Activated T-cell treated with anti-CD3 and anti-CD28 coated beads for 24 hours (primary cell): ENCODE measurements at regions not wholly inside any gene's neighbourhood (a gene's known extent, or its start where the extent isn't known, plus 50 kb on each side); places are given as distances from the start of the nearest gene placed in this dataset.

Experiments
- DNase-seq: peaks from one replicate; pipeline ENCODE4 v3.0.0-alpha.2; 2020; ENCODE audit warnings: low read depth

DNA sequence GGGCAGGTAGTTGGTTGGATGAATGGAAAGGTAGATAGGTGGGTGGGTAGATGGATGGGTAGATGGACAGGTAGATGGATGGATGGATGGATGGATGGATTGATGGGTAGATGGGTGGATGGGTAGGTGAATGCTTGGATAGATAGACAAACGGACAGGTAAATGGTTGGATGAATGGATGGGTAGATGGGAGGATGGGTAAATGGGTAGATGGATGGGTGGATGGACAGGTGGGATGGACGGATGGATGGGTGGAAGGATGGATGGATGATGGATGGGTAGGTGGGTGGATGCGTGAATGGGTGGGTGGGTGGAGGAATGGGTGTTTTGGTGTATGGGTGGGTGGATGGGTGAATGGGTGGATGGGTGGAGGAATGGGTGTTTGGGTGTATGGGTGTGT, 50.1 kb upstream of the ASAP2 start:
- DNase-seq = no peak

DNA sequence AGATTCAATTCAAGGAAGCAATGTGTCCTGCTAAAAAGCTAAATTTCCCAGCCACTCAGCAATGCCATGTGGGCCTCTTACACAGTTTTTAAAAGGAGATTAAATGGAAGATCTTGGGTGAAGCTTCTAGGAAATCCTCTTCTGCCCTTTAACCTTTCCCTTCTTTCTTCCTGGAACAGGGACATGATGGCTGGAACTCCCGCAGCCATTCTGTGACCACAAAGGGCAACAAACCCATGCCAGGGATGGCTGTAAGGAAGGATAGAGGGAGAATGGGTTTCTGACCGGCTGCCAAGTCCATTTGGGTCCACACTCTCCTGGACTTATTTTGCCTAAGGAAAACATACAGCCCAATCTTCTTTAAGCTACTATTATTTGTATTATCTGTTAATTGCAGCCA, 52.6 kb upstream of the ASAP2 start:
- no peak for DNase-seq

DNA sequence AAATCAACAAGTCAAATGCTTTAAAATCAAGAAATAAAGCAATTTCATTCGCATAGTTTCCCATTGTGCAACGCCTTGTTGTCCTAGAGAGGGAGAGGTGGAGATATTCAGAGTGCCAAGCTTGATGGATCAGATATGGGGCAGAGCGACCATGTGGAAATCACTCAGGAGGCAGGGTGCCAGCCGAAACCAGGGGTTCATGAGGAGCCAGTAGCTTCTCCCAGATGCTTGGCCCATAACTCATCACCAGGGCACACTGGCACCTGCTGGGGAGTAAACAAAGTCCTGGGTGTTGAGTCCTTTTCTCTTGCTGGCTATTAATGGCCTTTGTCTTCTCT, 53.0 kb upstream of the ASAP2 start:
- DNase-seq = no peak

DNA sequence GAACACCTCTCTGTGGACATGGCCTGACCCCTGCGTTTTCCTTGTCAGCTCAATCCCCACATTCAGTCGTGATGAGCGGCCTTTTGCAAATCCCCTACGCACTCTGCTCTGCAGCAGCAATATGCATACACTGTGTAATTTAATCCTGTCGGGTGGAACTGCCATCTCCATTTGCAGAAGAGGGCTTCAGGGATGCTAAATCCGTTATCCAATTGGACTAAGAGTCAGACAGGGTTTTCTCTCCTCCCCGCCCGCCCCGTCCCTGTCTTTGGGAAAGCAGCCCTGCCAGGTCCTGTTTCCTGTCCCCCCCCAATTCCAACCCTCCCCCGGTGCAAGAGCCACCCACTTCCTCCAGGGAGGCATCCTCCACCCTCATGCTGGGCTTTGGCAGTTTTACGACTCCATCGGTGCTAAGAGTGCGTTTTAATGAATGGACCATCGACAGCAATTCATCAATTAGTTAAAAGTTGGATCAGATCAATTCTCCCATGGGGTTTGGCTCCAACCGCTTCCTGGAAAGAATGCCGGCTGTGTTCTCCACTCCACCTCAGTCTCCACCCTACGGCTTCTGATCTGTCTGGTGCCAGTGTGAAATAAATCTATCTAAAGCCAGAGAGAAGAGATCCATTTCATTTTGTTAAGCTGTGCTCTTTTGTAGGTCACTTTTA, 53.5 kb upstream of the ASAP2 start:
- no peak for DNase-seq

DNA sequence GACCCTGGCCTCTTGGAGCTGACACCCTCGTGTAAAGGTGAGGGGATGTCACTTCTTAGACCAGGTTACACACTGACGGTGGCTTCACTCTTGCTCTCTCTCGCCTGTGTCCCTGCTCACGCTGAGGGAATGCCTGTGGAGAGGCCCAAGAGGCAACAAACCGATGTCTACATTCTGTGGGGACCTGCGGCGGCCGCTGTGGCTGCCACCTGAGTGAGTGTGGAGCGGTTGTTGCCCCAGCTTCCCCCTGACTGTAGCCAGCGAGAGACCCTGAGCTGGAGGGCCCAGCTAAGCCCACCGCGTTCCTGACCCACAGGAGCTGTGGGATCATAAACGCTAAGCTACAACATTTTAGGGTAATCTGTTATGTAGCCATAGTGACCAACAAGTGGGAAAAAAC, 55.7 kb upstream of the ASAP2 start:
- no peak for DNase-seq

DNA sequence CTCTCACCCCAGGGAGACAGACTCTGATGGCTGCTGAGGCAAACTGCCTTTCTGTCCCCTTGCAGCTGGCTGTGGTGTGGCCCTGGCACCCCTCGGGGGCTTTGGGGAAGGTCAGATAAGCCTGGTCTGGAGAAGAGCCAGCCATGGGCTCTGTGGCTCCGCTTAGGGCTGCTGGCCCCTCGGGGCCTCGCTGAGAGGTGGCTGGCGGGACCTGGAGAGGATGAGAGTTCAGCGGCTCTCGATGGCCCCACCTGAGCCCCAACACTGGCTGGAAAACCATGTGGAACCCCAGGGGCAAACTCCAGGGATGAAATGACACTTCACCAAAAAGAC, 56.1 kb upstream of the ASAP2 start:
- DNase-seq = no peak

DNA sequence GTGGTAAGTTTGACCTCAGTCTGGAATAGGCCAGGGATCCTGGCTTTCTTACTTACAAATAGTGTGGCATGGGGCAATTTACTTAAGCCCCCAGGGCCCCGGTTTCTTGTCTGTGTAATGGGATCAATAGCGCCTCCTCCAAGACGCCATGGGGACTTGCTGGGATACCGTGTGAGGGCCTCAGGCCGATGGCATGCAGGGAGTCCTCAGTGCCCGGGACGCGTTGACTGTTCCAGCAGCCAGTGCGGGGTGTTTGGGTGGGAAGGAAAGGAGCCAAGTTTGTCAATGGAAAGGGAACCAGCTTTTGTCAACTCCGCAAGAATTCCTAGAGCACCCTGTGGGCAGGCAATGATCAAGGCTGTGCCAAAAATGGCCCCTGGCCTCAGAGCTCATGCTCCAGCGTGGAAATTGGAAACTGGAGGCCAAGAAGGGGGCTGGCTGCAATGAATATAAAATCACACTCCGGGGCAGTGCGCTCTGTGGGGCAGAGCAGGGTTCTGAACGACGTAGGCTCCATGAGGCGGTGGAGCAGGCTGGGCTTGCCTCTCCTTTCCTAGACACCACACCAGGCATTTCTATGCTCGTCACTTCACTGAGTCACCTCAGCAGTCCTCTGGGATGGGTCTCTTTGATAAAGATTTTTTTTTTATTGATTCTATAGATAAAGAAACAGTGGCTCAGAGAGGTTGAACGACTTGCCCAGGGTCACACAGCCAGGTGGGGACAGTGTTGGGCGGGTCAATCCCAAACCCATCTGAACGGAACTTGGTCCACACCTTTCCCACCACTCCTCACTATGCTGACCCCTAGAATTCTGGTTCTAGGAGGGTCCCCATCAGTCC, 56.7 kb upstream of the ASAP2 start:
- no peak for DNase-seq

DNA sequence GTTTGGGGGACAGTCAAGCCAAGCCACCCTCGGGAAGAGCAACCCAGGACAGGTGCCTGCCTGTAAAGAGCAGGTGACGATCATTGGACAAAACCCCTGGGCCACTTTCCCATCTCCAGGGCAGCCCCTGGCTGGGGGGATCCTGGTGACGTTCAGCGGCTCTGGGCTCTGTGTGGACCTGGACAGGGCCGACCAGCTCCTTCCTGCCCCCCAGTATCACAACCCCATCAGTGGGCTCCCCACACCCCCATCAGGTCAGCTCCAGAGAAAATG, 57.3 kb upstream of the ASAP2 start:
- no peak for DNase-seq

DNA sequence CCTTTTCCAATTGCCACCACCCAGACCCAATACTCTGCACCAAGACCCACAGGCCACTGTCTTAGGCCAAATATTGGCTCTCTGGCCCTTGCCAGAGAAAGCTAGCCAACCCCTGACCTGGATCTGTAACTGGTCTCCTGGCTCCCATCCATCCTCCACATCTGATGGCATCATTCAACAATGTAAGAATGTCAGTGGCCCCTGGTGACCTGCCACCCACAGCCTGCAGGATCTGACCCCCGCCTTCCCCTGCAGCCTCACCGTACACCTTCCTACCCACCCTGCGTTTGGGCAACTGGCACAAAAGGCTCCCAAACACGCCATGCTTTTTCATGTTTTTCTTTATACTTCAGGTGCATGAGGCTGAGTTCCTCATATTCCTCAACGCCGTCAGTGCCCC, 60.0 kb upstream of the ASAP2 start:
- DNase-seq = no peak

DNA sequence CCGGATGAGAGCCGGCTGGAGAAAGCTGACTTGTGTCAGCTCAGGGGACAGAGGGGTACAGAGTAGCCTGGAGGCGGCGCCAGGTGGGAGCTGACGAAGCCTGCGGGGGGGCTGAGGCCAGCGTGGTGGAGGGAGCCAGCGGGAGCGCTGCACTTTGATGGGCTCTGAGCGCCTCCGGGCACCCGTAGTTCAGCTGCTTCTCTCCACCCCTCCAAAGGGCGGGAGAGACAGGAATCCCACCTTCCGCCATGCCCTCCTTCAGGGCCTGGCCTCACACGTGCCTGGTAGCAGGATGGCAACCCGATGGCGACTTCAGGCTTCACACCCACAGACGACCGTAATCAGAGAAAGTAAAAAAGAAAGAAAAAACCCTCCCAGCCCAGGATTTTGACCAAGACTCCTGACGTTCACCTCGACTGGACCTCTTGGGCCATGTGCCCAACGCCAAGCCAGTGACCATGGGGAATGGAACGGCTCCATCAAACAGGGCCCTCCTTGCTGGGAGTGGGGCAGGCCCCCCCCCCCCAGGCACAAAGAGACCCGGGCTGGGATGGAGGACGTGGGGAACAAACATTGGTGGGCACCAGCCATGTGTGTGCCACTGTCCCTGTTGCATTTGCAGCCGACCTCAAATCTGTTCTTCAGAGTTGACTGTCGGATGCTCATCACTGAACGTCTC, 60.7 kb upstream of the ASAP2 start:
- DNase-seq = no peak

DNA sequence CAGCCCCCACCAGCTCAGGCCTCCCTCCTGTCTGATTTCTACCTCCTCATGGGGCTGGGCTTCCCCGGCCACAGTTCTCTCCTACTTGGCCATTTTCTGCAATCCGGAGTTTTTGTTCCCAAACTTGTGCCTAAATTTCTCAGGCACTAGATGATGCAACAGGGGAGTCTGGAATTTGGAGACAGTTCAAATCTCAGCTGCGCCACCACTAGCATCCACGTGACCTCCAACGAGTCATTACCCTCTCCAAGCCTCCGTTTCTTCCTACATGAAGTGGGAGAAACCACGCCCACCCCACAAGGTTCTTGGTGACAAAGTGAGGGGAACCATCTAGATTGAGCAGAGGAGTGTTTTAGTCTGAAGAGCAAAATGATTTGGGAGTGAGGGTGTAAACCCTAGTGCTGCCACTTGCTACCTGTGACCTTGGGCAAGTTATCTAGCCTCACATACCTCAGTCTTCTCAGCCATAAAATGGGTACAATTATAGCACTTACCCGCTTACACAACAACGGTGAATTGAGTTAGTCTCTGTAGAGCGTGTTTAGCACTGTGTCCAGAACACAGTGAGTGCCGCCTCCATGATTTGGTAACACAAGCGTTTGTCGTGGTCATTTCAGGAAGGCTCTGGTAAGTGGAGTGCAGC, 61.4 kb upstream of the ASAP2 start:
- DNase-seq = no peak

DNA sequence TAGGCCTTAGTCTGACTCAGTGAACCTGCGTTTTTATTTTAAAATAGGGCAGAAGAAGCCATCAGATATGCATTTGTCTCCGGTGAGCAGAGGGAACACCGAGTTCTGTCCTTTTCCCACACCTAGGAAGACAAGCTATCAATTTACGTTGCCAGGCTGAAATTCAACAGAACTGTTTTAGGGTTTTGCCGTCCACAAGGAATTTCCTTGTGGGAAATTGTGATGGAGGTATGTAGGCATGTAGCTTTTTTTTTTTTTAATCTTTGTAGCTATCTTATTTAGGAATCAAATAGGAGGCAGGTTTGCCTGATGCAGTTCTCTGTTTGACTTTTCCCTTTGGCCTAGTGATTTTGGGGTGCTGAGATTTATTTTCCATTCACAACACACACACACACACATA, 62.0 kb upstream of the ASAP2 start:
- no peak for DNase-seq

DNA sequence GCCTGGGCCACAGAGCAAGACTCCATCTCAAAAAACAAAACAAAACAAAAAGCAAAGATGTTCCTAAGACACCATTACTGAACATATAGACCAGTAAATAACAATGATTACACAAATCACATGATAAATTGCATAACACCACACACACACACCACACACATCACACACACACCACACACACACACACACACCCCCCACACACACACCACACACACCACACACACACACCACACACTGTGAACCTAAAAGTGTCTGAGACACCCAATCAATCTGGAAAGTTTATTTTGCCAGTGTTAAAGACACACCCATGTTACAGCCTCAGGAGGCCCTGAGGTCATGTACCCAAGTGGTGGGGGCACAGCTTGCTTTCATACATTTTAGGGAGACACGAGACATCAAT, 62.6 kb upstream of the ASAP2 start:
- no peak for DNase-seq

DNA sequence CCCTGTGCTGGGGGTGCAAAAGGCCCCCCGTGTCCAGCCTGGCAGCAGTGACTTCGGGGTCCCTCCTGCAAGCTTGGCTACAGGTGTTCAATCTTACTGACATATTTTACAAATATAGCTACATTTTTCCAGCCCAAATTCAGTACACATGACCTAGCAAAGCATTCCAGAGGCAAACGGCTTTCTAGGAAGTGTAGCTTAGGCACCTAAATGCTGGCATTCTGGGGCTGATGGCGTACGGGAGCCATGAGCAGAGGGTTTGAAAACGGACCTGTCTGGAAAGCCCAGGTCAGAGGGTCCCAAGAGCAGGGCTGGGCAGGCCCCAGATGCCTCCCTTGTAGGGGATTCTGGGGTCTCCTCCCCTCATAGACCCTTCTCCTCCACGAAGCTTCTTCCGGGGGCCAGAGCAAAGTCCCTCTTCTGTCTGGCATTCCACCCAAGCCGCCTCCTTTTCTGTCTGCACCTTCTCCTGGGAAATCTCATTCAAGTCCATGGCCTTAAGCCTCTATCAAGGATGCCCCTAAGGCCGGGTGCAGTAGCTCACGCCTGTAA, 63.3 kb upstream of the ASAP2 start:
- no peak for DNase-seq

DNA sequence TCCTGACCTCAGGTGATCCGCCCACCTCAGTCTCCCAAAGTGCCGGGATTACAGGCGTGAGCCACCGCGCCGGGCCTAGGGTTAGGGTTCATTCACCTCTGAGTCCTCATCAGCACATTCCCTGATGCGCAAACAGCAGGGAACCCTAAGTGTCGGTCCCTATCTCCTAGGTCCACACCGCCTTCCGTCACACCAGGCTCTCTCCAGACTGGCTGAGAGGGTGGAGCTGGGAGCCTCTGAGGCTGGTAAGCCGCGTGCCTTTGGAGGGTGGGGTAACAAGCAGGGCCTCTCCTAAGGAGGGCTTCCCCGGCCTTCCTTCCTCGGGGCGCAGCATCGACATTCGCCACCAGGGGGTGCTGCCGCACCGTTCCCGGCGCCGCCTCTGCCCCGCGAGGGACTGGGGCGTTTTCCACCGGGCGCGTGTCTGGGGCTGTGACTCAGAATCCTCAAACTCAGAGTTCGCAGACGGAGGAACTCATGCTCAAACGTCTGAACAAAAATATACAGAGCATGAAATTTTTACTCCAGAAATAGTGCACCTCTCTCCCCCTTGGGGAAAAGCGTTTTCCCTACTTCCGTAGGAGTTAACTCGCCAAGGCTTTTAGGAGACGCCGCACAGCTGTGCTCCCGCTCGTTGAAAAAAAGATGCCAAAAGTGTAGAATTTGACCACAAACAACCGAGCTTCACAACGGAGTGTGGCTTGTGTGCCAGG, 63.9 kb upstream of the ASAP2 start:
- DNase-seq = peak; percentile 85

DNA sequence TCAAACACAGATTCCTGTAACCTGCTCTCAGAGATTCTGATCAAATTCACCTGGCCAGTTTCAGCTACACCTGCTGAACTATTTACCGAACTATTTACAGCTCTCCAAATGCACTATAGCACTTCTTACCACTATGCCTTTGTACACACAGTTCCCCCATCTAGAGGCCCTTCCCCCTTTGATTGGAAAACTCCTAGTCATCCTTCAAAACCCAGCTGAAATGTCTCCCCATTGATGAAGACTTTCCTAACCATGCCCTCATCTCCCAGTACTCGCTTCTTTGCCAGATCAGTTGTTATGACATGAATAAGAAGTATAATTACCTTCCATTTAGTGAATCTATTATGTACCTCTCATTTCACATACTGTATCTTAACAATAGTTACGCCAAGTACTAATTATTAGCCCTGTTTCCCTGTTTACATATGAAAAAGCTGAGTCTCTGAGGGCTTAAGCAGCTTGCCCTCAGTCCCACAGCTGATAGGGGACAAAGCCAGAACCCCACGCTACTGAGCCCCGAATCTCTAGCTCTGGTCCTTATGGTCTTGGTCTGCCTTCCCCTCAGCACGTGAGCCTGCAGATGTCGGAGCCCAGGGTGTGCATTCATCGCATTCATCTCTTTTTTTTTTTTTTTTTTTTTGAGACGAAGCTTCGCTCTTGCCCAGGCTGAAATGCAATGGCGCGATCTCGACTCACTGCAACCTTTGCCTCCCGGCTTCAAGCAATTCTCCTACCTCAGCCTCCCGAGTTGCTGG, 64.7 kb upstream of the ASAP2 start:
- DNase-seq = no peak

DNA sequence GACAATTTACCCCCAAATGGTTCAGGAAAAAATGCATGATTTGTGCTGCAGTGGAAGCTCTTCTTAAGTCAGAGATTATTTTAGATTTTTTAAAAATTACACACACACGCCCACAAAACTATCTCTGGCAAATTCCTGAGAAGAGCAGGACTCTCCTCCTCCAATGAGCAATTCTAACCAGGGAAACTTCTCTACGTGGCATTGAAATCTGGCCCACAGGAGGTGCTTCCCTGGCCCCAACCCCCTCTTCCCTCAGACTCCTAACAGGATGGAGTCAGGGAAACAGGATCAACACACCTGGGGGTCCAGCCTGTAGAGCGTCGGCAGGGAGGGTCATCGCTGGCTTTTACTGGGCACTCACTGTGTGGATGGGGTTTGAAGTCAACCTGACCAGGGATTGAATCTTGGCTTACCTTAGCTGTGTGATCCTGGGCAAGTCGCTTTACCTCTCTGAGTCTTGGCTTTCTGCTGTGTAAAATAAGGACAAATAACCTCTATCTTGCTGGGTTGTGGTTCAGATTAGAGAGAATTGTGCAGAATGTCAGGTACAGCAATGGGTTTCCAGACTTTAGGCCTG, 65.4 kb upstream of the ASAP2 start:
- DNase-seq = no peak

DNA sequence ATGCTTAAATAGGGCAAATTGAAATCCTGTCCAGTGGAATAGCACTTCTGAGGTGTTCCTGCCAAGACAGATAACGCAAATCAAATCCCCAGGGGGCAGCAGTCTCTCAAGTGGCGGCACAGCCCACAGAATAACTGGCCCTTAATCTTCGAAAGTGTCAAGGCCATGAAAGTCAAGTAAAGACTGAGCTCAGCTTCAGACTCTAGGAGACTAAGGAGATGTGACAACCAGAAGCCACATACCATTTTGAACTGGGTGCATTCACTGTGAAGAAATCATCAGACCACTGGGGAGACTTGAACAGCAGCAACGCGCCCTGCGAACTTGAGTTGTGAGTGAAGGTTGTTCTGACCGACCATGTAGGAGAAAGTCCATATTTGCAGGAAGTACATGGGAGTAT, 66.0 kb upstream of the ASAP2 start:
- no peak for DNase-seq

DNA sequence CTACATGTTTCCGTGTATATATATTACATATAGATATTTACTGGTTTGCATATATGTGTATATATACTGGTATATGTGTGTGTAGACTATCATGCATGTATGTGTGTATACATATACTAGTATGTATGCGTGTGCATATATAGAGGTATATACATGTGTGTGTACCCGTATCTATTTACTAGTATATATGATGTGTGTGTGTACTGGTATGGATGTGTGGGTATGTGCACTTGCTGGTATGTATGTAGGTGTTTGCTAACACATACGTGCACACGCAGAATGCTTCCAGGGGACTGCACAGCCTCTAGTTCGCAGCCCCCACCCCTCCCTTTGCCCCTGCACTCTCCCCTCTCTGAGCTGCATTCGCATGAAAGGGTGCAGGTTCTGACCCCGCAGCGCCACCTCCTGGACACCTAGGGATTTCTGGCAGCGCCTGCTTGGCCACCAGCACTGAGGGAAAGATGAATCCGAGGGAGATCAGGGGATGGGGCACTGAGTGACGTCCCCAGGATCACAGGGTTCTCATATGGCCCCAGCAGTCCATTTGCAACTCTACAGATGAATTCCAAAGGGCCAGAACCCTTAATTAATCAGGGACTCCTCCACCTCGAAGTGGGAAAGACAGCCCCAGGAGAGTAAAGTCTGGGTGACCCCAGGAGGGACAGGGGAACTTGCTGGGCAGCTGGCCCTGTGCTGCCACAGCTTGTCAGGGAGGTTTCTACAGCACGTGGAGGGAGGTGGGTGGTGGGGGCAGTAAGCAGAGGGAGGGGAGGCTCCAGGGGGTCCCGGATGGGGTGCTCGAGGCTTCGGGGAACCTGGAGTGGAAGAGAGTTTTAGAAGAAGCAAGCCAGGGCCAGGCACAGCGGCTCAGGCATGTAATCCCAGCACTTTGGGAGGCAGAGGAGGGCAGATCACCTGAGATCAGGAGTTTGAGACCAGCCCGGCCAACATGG, 66.8 kb upstream of the ASAP2 start:
- DNase-seq = peak; percentile 49
